ENCODE measurements at regions not wholly inside any gene's neighbourhood (a gene's known extent, or its start where the extent isn't known, plus 50 kb on each side); places are given as distances from the start of the nearest gene placed in this dataset.
A peak's percentile ranks its signal among the peaks of the same experiment; 100 is the strongest.

GRCh38 chr3:117547956-117548550 is 838.5 kb downstream of the TUSC7 start:
- no peak for TF ChIP-seq CTCF (IDR thresholded peaks at IDR 0.05; ENCODE audit: control extremely low read depth, extremely low read depth, low read depth, missing control alignments)
- DNase-seq (ENCODE audit: extremely low spot score) = no peak
- ChIA-PET POLR2A (no interaction called here), CTCF (interaction anchor here (1.3 to 2.4 kb wide), 2 partner anchors 19 to 23 kb away, joined by 3 to 6 read pairs; no protein-coding TSS in a partner anchor)

GRCh38 chr3:117548600-117548999 is 839.0 kb downstream of the TUSC7 start:
- TF ChIP-seq CTCF (IDR thresholded peaks at IDR 0.05; ENCODE audit: control extremely low read depth, extremely low read depth, low read depth, missing control alignments) = no peak
- no peak for DNase-seq (ENCODE audit: extremely low spot score)
- CTCF ChIA-PET = interaction anchor here (1.3 to 2.4 kb wide), 2 partner anchors 18 to 24 kb away, joined by 3 to 6 read pairs; no protein-coding TSS in a partner anchor
- POLR2A ChIA-PET = no interaction called here

- no peak for TF ChIP-seq CTCF (IDR thresholded peaks at IDR 0.05; ENCODE audit: control extremely low read depth, extremely low read depth, low read depth, missing control alignments)
- CTCF ChIA-PET = interaction anchor here (0.8 to 2.4 kb wide), 3 partner anchors 9 to 101 kb away, joined by 3 to 6 read pairs (median 3); no protein-coding TSS in a partner anchor
- DNase-seq (ENCODE audit: extremely low spot score) = no peak
- POLR2A ChIA-PET = no interaction called here
Measured at GRCh38 chr3:117549716-117550115, 840.1 kb downstream of the TUSC7 start.

- CTCF ChIA-PET = interaction anchor here (1.6 kb wide), 1 partner anchor 26 kb away, joined by 4 read pairs; no protein-coding TSS in a partner anchor
- DNase-seq (ENCODE audit: extremely low spot score) = no peak
- no peak for TF ChIP-seq CTCF (IDR thresholded peaks at IDR 0.05; ENCODE audit: control extremely low read depth, extremely low read depth, low read depth, missing control alignments)
- POLR2A ChIA-PET = no interaction called here
Measured at GRCh38 chr3:117550766-117551165, 841.2 kb downstream of the TUSC7 start.

GRCh38 chr3:117553461-117553860 is 843.9 kb downstream of the TUSC7 start:
- TF ChIP-seq CTCF (IDR thresholded peaks at IDR 0.05; ENCODE audit: control extremely low read depth, extremely low read depth, low read depth, missing control alignments) = no peak
- CTCF ChIA-PET = interaction anchor here (1.0 to 2.1 kb wide), 3 partner anchors 9 to 783 kb away, joined by 3 to 8 read pairs (median 5); no protein-coding TSS in a partner anchor
- POLR2A ChIA-PET = no interaction called here
- DNase-seq (ENCODE audit: extremely low spot score) = peak; percentile 19

GRCh38 chr3:117556646-117557407 is 847.2 kb downstream of the TUSC7 start:
- POLR2A ChIA-PET = no interaction called here
- CTCF ChIA-PET = no interaction called here
- no peak for DNase-seq (ENCODE audit: extremely low spot score)
- TF ChIP-seq CTCF (IDR thresholded peaks at IDR 0.05; ENCODE audit: control extremely low read depth, extremely low read depth, low read depth, missing control alignments) = no peak
